GM19372 (cell line): ENCODE measurements at regions not wholly inside any gene's neighbourhood (a gene's known extent, or its start where the extent isn't known, plus 50 kb on each side); places are given as distances from the start of the nearest gene placed in this dataset.

Source experiments
- ATAC-seq: cut with Tn5 transposase; IDR thresholded peaks from one replicate; pipeline ENCODE4 v1.9.1; 2021; ENCODE audit warnings: mild to moderate bottlenecking, low read depth, moderate library complexity; ENCODE audit not compliant: unreplicated experiment

DNA sequence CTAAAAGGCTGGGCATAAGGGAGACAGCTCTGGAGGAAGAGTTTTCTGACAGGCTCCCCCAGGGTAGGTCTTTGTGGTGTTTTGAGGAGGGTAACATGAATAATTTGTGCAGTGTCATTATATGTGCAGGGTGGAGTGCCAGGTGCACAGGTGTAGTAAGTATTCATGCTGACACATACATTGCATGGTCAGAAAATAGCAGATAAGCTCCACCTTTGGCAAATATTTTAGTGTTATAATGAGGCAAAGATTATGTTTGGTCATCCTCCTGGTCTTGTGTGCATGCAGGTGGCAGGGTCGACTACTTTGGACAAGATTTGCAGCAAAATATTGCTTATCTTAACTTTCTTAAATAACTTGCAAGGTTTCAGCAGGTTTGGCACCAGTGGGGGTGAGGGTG is 910.4 kb upstream of the PCDH10 start:
- no peak for ATAC-seq

GRCh38 chr4:132240081-132240480 is 909.0 kb upstream of the PCDH10 start:
- no peak for ATAC-seq

DNA sequence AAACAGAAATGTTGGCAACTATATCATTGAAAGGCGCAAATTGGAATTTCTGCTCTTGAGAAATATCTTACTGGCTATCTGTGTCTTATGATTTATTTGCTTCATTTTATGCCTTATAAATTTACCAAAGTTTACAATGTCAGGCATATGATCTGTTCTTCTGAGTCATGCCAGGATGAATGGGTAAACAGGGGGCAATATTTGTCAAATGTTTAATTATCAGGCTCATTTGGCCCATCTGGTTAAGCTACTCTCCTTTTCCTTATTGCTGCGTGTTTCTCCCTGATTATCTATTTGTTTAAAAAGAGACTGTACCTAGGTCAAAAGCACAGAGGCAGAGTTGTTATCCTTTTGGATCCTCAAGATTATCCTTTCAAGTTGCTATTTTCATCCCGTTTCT is 903.8 kb upstream of the PCDH10 start:
- no peak for ATAC-seq

- ATAC-seq = no peak
These were observed 884.9 kb upstream of the PCDH10 start for GRCh38 chr4:132264176-132264575.

DNA sequence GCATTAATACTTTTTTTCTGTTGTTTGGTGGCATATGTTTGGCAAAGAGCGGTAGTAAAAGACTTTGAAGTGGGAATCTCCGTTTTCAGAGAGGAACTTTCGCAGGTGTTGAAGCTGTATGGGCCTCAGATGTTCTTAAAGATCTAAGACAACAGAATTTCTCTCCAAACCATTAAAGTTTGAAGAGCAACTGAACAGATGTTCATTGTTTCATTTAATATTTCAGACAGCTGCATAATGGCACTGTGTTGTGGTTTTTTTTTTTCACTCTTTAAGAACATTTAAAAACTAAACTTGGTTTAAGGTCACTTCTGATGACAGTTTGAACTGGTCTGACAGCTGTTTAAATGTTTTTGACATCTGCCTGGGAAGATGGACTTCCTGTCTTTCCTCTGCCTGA is 882.7 kb upstream of the PCDH10 start:
- peak; percentile 53 for ATAC-seq

DNA sequence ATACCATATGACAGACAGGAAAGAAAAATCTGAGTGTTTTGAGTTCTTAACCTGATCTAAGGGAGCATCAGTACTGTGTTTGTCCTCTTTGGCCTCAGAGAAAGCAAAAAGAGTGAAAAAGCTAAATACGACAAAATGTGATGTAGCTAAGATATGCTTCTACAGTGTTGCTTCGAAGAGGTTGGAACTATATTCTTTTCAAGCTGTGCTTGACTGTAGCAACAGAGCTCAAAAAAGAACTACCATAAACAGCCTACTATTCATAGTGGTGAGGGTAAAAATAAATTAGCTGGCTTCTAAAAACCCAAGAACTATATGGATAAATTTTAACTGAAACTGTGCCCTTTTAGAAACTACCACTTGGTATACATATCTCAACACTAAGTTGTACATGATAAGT is 881.8 kb upstream of the PCDH10 start:
- ATAC-seq = no peak

- no peak for ATAC-seq
These were observed 879.6 kb upstream of the PCDH10 start for GRCh38 chr4:132269303-132269990.

DNA sequence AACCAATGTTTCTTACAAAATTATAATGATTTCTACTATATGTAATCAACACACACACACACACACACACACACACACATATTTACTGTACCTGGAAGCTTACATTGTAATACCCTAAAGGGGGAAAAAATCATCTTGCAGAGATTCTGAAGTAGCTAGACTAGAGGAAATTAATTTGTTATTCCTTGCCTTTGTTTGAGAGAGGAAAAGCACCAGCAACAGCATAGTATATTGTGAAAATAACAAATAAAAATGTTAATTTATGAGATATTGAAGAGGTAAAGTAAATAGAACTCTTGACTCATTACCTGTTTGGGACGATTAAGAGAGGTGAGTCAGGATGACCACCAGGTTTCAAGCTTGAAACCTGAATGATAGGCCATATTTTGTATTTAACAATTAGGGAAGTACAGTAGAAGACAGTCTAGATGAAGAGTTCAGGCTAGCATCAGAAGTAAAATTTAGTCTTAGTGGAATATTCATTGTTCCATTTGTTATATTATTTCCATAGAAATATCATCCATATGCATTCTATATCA is 873.4 kb upstream of the PCDH10 start:
- ATAC-seq = no peak

DNA sequence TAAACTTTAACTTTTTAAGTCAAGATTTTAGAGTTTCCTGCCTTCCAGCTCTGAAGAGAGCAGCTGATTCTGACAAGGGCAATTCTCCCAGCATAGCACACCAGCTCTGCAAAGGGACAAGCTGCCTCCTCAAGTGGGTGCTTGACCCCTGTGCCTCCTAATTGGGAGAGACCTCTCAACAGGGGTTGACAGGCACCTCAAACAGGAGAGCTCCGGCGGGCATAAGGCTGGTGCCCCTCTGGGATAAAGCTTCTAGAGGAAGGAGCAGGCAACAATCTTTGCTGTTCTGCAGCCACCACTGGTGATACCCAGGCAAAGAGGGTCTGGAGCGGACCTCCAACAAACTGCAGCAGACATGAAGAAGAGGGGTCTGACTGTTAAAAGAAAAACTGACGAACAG is 872.9 kb upstream of the PCDH10 start:
- no peak for ATAC-seq

- no peak for ATAC-seq
These were observed 872.1 kb upstream of the PCDH10 start for GRCh38 chr4:132276989-132277388.

DNA sequence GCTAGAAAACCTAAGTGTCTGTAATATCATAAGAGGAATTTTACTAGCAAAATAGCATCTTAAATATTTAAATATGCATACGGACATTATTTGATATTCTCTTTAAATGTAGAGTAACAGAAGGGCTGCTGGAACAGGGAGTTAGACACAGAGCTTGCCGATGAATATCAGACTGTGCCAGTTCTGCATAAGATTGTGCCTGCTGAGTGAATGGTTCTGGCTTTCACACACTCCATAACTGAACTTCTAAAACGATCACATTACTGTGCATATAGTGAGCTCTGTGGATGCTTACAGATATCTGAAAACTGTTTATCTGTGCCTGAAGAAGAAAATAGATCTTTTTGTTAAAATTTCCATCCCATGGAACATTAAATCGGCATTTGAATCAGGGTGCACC is 867.4 kb upstream of the PCDH10 start:
- no peak for ATAC-seq

- no peak for ATAC-seq
These were observed 864.1 kb upstream of the PCDH10 start for GRCh38 chr4:132284910-132285426.

DNA sequence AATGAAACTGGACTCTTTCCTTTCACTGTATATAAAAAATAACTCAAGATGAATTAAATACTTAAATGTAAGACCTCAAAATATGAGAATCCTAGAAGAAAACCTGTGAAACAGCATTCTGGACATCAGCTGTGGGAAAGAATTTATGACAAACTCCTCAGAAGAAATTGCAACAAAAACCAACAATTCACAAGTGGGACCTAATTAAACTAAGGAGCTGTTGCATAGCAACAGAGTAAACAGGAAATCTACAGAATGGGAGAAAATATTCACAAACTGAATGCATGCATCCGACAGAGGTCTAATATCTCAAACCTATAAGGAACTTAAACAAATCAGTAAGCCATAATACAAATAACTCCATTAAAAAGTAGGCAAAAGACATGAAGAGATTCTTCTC is 851.7 kb upstream of the PCDH10 start:
- no peak for ATAC-seq

DNA sequence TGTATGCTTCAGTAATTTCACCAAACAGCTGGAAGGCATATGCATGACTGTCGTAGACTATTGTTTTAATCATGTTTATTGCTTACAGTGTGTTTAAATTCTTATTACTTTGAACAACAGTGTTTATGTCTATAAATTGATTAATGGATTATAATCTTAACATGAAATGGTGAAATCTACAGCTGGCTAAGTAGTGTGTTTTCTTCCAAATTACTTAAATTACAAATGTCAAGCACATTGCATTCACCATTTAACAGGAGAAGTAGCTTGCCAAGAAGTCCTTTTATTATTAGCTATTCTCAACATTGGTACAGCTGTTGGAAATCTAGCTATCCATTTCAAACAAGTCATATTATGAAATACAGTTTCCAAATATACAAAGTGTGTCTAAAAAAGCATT is 849.3 kb upstream of the PCDH10 start:
- ATAC-seq = no peak

- no peak for ATAC-seq
These were observed 836.6 kb upstream of the PCDH10 start for GRCh38 chr4:132312521-132312920.

GRCh38 chr4:132313852-132314251 is 835.2 kb upstream of the PCDH10 start:
- no peak for ATAC-seq

DNA sequence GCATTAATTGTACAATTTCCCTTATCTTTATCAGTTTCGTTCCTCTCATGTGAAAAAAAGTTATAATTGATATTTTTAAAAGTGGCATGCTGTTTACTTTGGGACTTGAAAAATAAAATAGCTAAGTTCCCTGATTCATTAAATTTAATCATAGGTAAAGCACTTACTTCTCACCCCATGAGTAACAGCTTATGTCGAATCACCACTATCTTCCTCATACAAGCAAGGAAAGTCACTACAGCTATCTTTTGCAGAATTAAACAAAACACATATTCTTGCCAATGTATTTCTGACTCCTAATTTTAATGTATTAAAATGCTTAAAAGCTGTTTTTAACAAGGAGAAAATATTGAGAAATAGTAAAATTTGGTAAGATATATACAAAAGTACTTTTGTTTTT is 832.4 kb upstream of the PCDH10 start:
- ATAC-seq = no peak

DNA sequence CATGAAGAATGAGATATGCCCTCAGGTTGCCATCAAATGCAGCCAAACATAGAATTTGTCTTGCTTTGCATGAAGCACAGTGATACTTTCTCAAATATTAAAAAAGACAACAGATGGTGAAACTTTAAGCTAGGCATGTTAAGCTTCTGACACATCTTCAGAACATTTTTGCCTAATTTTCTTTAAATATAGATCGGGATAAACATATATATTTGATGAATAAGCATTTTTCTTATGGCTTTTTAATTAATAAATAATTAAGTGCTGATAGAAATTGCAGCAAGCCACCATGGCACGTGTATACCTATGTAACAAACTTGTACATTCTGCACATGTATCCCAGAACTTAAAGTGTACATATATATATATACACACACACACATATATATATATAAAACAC is 831.2 kb upstream of the PCDH10 start:
- no peak for ATAC-seq

- no peak for ATAC-seq
These were observed 820.3 kb upstream of the PCDH10 start for GRCh38 chr4:132328761-132329160.

DNA sequence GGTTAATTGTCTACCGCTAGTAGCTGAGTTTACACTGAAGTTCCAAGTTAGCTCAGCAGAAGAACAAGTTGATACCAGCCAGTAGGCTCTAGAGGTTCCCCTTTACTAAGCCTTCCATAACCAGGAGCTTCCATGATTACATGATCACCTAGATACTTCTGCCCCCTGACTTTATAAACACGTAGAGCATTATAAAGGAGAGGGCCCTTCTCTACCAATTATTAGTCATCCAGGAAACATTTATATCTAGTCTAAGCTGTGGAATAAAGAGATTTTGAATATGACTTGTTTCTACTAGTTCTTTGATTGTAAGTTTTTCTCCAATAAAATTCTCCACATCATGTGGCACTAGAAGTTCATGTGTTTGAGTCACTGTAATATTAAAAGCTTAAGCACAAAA is 818.1 kb upstream of the PCDH10 start:
- no peak for ATAC-seq

DNA sequence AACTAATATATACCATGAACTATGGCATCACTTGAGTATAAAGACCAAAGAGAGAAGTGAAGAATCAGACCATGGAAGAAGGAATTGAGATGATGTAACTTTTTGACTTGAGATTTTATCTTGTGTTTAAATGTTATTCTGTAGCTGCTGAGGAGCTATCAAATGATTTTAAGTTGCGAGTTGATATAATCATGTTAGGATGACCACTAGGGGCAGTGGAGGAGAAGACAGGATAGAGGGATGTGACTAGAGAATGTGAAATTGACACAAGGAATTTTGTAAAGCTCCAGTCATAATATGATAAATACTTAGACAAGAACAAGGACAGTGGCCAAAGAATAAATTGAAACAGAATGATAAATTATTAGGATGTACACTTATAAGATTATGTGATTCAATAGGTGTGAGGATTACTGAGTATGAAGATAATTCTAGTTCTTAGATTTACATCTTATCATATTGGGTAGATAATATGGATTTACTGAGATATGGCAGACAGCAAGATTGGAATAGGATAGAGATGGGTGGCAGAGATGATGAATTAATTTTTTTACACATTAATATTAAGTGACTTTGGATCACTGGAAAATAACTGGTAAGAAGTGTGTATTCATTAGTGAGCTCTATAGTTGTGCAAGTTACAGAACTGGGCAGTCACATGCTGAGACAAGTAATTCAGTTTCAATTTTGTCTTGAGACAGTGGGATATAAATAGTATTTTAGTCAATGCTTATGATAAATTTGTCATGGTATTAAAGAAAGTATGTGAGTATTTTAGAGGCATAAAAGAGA is 816.0 kb upstream of the PCDH10 start:
- no peak for ATAC-seq

- ATAC-seq = no peak
These were observed 815.4 kb upstream of the PCDH10 start for GRCh38 chr4:132333724-132334047.
